Left lobe of liver (tissue), 2 donors: ENCODE measurements at regions not wholly inside any gene's neighbourhood (a gene's known extent, or its start where the extent isn't known, plus 50 kb on each side); places are given as distances from the start of the nearest gene placed in this dataset.

Source experiments
- ATAC-seq: fragments of 200-7000 bp; cut with Tn5 transposase; one replicate; pipeline ENCODE4 v1.9.1; 2020; ENCODE audit warnings: mild to moderate bottlenecking, moderate library complexity
- DNase-seq: peaks from one replicate; pipeline ENCODE4 v3.0.0-alpha.2; 2020; ENCODE audit warnings: low spot score
- donor health status: DM: no; HTN: no; CAD: no; lungs with moderate emphysema.
- donor health status: DM: no; HTN: yes; CAD: no.

- no peak for ATAC-seq
- no peak for DNase-seq
Observed at GRCh38 chr13:34842466-34842865, 99.6 kb upstream of the NBEA start.

DNA sequence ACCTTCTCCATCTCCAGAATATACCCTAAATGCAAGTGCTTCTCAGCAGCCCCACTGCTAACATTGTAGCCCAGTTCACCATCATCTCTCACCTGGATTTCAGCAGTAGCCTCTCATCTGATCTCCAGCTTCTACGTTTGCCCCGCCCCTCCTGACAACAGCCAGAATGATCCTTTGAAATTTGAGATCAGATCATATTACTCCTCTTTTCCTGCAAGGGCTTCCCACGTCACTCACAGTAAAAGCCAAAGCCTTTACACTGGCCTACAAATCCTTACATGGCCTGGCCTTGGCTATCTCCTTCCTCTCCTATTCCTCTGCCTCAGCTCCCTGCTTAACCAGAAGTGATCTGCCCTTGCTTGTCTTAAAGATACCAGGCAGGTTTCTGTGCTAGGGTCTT, 94.3 kb upstream of the NBEA start:
- ATAC-seq, result no peak
- DNase-seq, result no peak

- DNase-seq (no peak), ATAC-seq (no peak)
Observed at GRCh38 chr13:34849406-34849805, 92.7 kb upstream of the NBEA start.

DNA sequence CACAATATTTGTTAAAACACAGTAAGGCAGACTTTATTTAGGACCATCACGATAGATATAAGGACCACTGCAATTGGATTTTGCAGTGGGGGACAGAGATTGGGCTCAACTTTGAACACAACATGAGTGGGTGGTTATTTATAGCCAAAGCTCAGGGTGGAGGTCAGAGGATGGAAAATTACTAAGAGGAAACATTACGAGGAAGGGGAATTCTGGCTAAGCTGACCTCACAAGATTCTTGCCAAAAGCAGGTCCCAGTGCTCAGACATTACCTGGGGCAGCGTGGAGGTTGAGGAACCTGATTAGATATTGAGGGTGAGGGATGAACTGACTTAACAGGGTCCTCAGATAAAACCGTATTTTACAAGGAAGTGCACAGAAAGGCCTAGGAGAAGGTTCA, 88.9 kb upstream of the NBEA start:
- DNase-seq (no peak), ATAC-seq (no peak)

DNA sequence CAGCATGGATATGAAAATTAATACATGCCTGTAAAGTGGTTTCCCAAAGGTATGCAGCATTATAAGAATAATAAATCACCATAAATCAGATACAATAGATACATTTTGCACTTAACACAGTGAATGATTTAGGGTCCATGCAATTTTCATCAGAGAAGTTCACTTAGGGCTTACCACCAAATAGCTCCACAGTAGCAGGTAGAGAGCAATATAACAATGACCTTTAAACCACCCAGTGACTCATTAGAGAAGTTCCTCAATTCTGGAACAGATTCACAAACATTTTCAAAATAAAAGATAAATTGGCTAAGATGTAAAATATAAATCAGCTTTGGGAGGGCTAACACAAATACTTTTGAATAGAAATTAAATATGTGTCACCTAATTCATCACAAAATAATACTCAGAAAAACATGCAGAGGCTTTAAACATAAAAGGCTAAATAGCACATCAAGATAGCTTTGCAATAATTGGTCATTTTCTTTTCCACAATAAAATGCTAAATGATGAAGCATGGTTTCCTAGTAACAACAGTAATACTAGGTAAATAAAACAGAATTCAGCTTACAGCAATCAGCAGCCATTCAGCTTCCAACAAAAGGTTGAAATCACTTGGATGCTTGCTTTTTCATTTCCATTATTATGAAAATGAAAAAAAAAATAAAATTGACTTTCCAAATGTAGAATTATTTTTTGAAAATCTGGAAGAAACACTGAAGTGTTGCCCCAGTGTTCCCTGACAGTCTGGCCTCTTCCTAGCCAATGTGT, 84.3 kb upstream of the NBEA start:
- DNase-seq, result no peak
- ATAC-seq, result no peak

- no peak for ATAC-seq
- no peak for DNase-seq
Observed at GRCh38 chr13:34862311-34862710, 79.8 kb upstream of the NBEA start.

- DNase-seq, result no peak
- ATAC-seq, result no peak
Observed at GRCh38 chr13:34862716-34863115, 79.4 kb upstream of the NBEA start.

DNA sequence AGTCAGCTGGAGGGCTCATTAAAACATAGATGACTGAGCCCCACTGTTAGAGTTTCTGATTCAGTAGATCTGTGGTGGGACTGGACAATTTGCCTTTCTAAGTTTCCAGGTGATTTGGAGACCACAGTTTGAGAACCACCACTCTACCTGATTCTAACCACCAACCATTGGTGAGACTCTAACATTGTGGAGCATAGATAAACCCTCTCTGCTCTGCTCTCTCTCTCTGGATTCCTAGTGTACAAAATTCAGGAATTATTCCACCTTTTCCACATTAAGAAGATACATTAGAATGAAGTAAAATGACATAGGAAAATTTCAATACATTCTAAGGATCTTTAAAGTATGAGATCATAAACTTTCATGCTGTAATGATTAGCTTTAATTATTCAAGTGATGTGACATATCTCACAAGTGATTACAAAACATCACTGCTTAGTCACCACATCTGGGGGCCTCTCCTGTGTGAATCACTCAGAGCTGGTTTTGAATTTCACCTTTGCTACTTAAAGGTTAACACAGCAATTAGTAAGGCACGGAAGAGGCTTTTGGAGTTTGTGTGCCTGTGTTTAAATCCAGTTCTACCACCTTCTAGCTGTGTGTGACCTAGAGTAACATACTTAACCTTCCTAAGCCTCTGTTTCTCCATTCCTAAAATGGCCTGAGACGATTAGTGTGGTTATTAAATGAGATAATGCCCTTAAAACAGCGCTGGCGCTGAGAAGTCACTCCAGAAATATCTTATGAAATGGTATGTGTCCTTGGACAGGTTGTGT, 78.5 kb upstream of the NBEA start:
- ATAC-seq (no peak), DNase-seq (no peak)

DNA sequence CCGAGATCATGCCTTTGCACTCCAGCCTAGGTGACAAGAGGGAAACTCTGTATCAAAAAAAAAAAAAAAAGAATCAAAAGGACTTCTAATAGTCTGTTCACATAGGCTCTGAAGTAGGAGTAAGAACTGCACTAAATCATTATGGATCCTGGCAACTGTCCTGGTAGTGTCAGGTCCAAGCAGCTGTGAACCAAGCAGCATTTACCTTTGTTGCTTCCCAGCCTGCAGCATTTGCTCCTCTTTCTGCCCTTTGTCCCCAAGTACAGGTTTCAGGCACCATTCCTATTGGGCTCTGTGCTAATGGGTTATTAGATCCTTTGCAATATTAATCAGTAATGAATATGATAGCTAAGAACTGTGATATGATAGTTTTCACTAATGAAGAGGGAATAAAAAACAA, 77.4 kb upstream of the NBEA start:
- ATAC-seq, result peak; percentile 33
- DNase-seq, result no peak

GRCh38 chr13:34867590-34867989, 74.5 kb upstream of the NBEA start:
- no peak for ATAC-seq
- DNase-seq, result no peak

GRCh38 chr13:34868733-34869132, 73.3 kb upstream of the NBEA start:
- ATAC-seq, result no peak

DNA sequence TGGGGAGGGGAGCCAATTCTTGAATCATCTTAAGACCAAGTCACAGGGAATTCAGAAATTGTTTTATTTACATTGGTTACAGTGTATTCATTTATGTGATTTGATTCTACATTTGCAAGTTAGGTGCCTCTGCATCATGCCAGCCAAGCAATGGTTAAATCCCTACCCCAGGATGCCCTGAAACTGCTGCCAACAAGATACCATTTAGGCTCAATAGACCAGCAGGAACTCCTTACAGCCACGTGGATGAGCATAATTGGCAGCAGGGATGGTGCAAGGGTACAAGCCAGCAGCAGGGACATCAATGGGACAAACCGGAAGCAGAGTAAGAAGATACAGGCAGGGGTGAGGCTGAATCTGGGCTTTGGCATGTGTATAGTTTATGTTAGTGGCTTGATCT, 72.4 kb upstream of the NBEA start:
- DNase-seq (no peak), ATAC-seq (no peak)

More at GRCh38 chr13:34868733-34869132, 73.3 kb upstream of the NBEA start:
- no peak for DNase-seq

GRCh38 chr13:34878329-34878728, 63.7 kb upstream of the NBEA start:
- DNase-seq (no peak), ATAC-seq (no peak)

DNA sequence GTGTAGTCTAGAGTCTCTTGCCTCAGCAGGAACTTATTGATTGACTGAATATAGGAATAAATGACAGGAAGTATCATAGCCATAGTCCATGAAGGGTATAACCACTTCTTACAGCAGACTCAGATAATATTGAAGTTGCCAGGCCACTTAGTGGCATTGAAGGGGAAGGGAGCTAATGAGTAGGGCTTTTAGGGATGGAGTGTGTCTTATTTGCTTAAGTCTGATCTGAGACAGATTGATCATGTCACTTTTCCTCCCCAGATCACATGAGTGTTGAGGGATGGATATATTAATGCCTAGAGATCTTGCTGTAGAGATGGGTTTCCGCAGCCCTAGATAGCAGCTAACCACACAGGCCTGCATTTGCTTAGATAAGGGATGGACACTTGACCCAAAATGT, 62.2 kb upstream of the NBEA start:
- no peak for DNase-seq
- ATAC-seq, result no peak

DNA sequence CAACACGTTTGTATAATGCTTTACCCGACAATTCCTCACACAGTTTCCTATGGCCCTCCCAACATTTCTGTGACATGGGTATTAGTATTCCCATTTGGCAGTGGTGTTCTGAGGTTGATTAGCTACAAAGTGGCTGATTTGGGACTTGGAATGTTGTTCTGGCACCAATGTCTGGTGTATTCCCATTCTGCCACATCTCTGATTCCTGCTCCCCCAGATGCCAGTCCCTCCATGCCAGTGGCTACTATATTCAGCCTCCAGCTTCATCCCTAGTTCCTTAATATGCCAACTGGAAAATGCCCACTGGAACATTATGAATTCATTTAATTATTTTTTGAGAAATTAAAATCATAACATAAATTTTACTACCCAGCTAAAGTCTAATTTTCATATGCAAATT, 60.6 kb upstream of the NBEA start:
- DNase-seq, result no peak
- no peak for ATAC-seq

GRCh38 chr13:34883396-34883795, 58.7 kb upstream of the NBEA start:
- DNase-seq (no peak), ATAC-seq (no peak)

DNA sequence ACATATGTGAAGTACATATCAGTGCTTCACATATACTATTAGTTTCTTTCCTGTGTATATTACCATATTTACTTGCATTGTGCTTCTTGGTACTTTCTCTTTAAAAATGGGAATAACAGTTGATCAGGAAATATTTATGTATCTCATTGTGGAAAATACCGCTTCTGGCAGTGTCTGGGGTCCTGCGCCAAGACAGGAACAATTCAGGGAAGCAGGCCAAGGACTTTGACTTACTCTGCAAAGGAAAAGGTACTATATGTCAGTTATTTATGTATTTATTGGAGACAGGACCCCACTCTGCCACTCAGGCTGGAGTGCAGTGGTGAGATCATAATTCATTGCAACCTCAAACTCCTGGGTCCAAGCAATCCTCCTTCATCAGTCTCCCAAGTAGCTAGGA, 57.7 kb upstream of the NBEA start:
- DNase-seq, result no peak
- no peak for ATAC-seq

GRCh38 chr13:34886121-34886875, 55.8 kb upstream of the NBEA start:
- DNase-seq (no peak), ATAC-seq (no peak)

GRCh38 chr13:34886987-34887386, 55.1 kb upstream of the NBEA start:
- no peak for ATAC-seq
- DNase-seq, result no peak
